Activated CD8-positive, alpha-beta T cell treated with anti-CD3 and anti-CD28 coated beads, Interleukin-2, amount 10 ng/mL, durations not matched to agents 7 days and 5 days (primary cell): ENCODE measurements at regions not wholly inside any gene's neighbourhood (a gene's known extent, or its start where the extent isn't known, plus 50 kb on each side); places are given as distances from the start of the nearest gene placed in this dataset.
"Not testable (repeated sequence)": the region's sequence is repeated elsewhere in the genome, so short reads cannot be mapped to it uniquely, and the experiment has no call there.

Experiments
- ATAC-seq: fragments of 150-1000 bp; cut with Tn5 transposase; one replicate; pipeline ENCODE4 v1.10.0; 2021; ENCODE audit warnings: moderate library complexity
- CTCF ChIA-PET: fragments of 350-600 bp; sonication (Branson Sonifier 250); formaldehyde crosslinking; loops from one replicate; lab custom pipeline; 2021; ENCODE audit warnings: antibody characterized with exemption; lab: Charles Lee
- POLR2A ChIA-PET: fragments of 350-600 bp; sonication (Branson Sonifier 250); formaldehyde crosslinking; loops from one replicate; lab custom pipeline; 2021; ENCODE audit warnings: antibody characterized with exemption; lab: Charles Lee
- DNase-seq: peaks from one replicate; pipeline ENCODE4 v3.0.0-alpha.2; 2020
- H3K27ac Mint-ChIP-seq: one replicate; pipeline ENCODE4 v1.8.0; 2021; ENCODE audit warnings: mild to moderate bottlenecking, mixed read lengths
- H3K27me3 Mint-ChIP-seq: one replicate; pipeline ENCODE4 v1.8.0; 2021; ENCODE audit warnings: low read depth, mixed read lengths
- H3K36me3 Mint-ChIP-seq: one replicate; pipeline ENCODE4 v1.8.0; 2021; ENCODE audit warnings: low read depth, mixed read lengths
- H3K4me1 Mint-ChIP-seq: one replicate; pipeline ENCODE4 v1.8.0; 2021; ENCODE audit warnings: low read depth, mixed read lengths
- H3K4me3 Mint-ChIP-seq: one replicate; pipeline ENCODE4 v1.8.0; 2021; ENCODE audit warnings: mild to moderate bottlenecking, mixed read lengths
- H3K9me3 Mint-ChIP-seq: one replicate; pipeline ENCODE4 v1.8.0; 2022; ENCODE audit warnings: mixed read lengths; ENCODE audit not compliant: insufficient read depth

GRCh38 chr5:144594234-144594633 lies 423.6 kb downstream of the KCTD16 start:
- H3K36me3 Mint-ChIP-seq, CTCF ChIA-PET, POLR2A ChIA-PET, H3K4me3 Mint-ChIP-seq, H3K27ac Mint-ChIP-seq, DNase-seq, H3K4me1 Mint-ChIP-seq, H3K27me3 Mint-ChIP-seq, H3K9me3 Mint-ChIP-seq, ATAC-seq: not testable (repeated sequence)

- POLR2A ChIA-PET = no interaction called here
- no peak overlapping the region for H3K27ac Mint-ChIP-seq
Observed at GRCh38 chr5:144585681-144586080, 415.0 kb downstream of the KCTD16 start.

GRCh38 chr5:144583541-144584449 lies 413.1 kb downstream of the KCTD16 start:
- ATAC-seq (no peak), DNase-seq (no peak)
- H3K27me3 Mint-ChIP-seq = no peaks in the 10 kb centered on the region
- no peak overlapping the region for H3K4me3 Mint-ChIP-seq
- no peak overlapping the region for H3K27ac Mint-ChIP-seq
- peaks cover 4% of the 10 kb centered on the region for H3K9me3 Mint-ChIP-seq
- ChIA-PET CTCF (no interaction called here), POLR2A (no interaction called here)
- H3K36me3 Mint-ChIP-seq = no peaks in the 10 kb centered on the region
- H3K4me1 Mint-ChIP-seq = no peaks in the 10 kb centered on the region

More at GRCh38 chr5:144585681-144586080, 415.0 kb downstream of the KCTD16 start:
- peaks cover 4% of the 10 kb centered on the region for H3K9me3 Mint-ChIP-seq
- no peak for DNase-seq
- no peak overlapping the region for H3K4me3 Mint-ChIP-seq
- H3K27me3 Mint-ChIP-seq = no peaks in the 10 kb centered on the region
- CTCF ChIA-PET = no interaction called here
- no peaks in the 10 kb centered on the region for H3K4me1 Mint-ChIP-seq
- ATAC-seq = no peak
- no peaks in the 10 kb centered on the region for H3K36me3 Mint-ChIP-seq

GRCh38 chr5:144582066-144582465 lies 411.4 kb downstream of the KCTD16 start:
- H3K4me3 Mint-ChIP-seq = no peak overlapping the region
- H3K9me3 Mint-ChIP-seq = peaks cover 4% of the 10 kb centered on the region
- no peak overlapping the region for H3K27ac Mint-ChIP-seq
- H3K36me3 Mint-ChIP-seq = no peaks in the 10 kb centered on the region
- ChIA-PET CTCF (no interaction called here), POLR2A (no interaction called here)
- ATAC-seq = no peak
- DNase-seq = no peak
- no peaks in the 10 kb centered on the region for H3K27me3 Mint-ChIP-seq
- H3K4me1 Mint-ChIP-seq = no peaks in the 10 kb centered on the region

- Mint-ChIP-seq H3K4me3 (no peak overlapping the region), H3K36me3 (no peaks in the 10 kb centered on the region)
- CTCF ChIA-PET = no interaction called here
Observed at GRCh38 chr5:144581044-144581443, 410.4 kb downstream of the KCTD16 start.

GRCh38 chr5:144577676-144578075 lies 407.0 kb downstream of the KCTD16 start:
- H3K27me3 Mint-ChIP-seq = no peaks in the 10 kb centered on the region
- H3K4me3 Mint-ChIP-seq = no peak overlapping the region
- ChIA-PET POLR2A (no interaction called here), CTCF (no interaction called here)
- no peak overlapping the region for H3K27ac Mint-ChIP-seq
- H3K36me3 Mint-ChIP-seq = no peaks in the 10 kb centered on the region
- ATAC-seq (no peak), DNase-seq (no peak)
- peaks cover 4% of the 10 kb centered on the region for H3K9me3 Mint-ChIP-seq
- no peaks in the 10 kb centered on the region for H3K4me1 Mint-ChIP-seq

More at GRCh38 chr5:144581044-144581443, 410.4 kb downstream of the KCTD16 start:
- ATAC-seq (no peak), DNase-seq (no peak)
- no peaks in the 10 kb centered on the region for H3K27me3 Mint-ChIP-seq
- H3K27ac Mint-ChIP-seq = no peak overlapping the region
- peaks cover 4% of the 10 kb centered on the region for H3K9me3 Mint-ChIP-seq
- H3K4me1 Mint-ChIP-seq = no peaks in the 10 kb centered on the region
- POLR2A ChIA-PET = no interaction called here

GRCh38 chr5:144575736-144576135 lies 405.1 kb downstream of the KCTD16 start:
- no peaks in the 10 kb centered on the region for H3K27me3 Mint-ChIP-seq
- no peaks in the 10 kb centered on the region for H3K36me3 Mint-ChIP-seq
- peaks cover 6% of the 10 kb centered on the region for H3K9me3 Mint-ChIP-seq
- ATAC-seq (no peak), DNase-seq (no peak)
- no peak overlapping the region for H3K27ac Mint-ChIP-seq
- ChIA-PET CTCF (no interaction called here), POLR2A (no interaction called here)
- H3K4me3 Mint-ChIP-seq = no peak overlapping the region
- H3K4me1 Mint-ChIP-seq = no peaks in the 10 kb centered on the region

- H3K27me3 Mint-ChIP-seq = no peaks in the 10 kb centered on the region
Observed at GRCh38 chr5:144567421-144567780, 396.7 kb downstream of the KCTD16 start.

GRCh38 chr5:144566747-144567420 lies 396.2 kb downstream of the KCTD16 start:
- DNase-seq (no peak), ATAC-seq (no peak)
- Mint-ChIP-seq H3K9me3 (peaks cover 21% of the 10 kb centered on the region), H3K27me3 (no peaks in the 10 kb centered on the region), H3K27ac (no peak overlapping the region), H3K4me3 (no peak overlapping the region), H3K36me3 (no peaks in the 10 kb centered on the region), H3K4me1 (no peaks in the 10 kb centered on the region)
- POLR2A ChIA-PET = no interaction called here
- CTCF ChIA-PET = no interaction called here

More at GRCh38 chr5:144567421-144567780, 396.7 kb downstream of the KCTD16 start:
- Mint-ChIP-seq H3K36me3 (no peaks in the 10 kb centered on the region), H3K27ac (no peak overlapping the region), H3K4me3 (no peak overlapping the region), H3K9me3 (peaks cover 21% of the 10 kb centered on the region), H3K4me1 (no peaks in the 10 kb centered on the region)
- CTCF ChIA-PET = no interaction called here
- no peak for ATAC-seq
- DNase-seq = no peak
- POLR2A ChIA-PET = no interaction called here

- no peak overlapping the region for H3K4me3 Mint-ChIP-seq
- no peaks in the 10 kb centered on the region for H3K27me3 Mint-ChIP-seq
- no peaks in the 10 kb centered on the region for H3K36me3 Mint-ChIP-seq
- POLR2A ChIA-PET = no interaction called here
- DNase-seq (no peak), ATAC-seq (no peak)
- H3K27ac Mint-ChIP-seq = no peak overlapping the region
- CTCF ChIA-PET = no interaction called here
- H3K9me3 Mint-ChIP-seq = peaks cover 9% of the 10 kb centered on the region
- no peaks in the 10 kb centered on the region for H3K4me1 Mint-ChIP-seq
Observed at GRCh38 chr5:144549580-144549979, 378.9 kb downstream of the KCTD16 start.

- ChIA-PET CTCF (no interaction called here), POLR2A (no interaction called here)
- ATAC-seq = no peak
- H3K9me3 Mint-ChIP-seq = peaks cover 9% of the 10 kb centered on the region
- H3K27me3 Mint-ChIP-seq = no peaks in the 10 kb centered on the region
- no peaks in the 10 kb centered on the region for H3K36me3 Mint-ChIP-seq
- H3K4me1 Mint-ChIP-seq = no peaks in the 10 kb centered on the region
- H3K27ac Mint-ChIP-seq = no peak overlapping the region
- no peak for DNase-seq
- no peak overlapping the region for H3K4me3 Mint-ChIP-seq
Observed at GRCh38 chr5:144548936-144549335, 378.3 kb downstream of the KCTD16 start.

- Mint-ChIP-seq H3K27me3 (no peaks in the 10 kb centered on the region), H3K4me3 (no peak overlapping the region), H3K36me3 (no peaks in the 10 kb centered on the region), H3K9me3 (peaks cover 9% of the 10 kb centered on the region), H3K27ac (no peak overlapping the region), H3K4me1 (no peaks in the 10 kb centered on the region)
- DNase-seq (no peak), ATAC-seq (no peak)
- ChIA-PET POLR2A (no interaction called here), CTCF (no interaction called here)
Observed at GRCh38 chr5:144547098-144547499, 376.4 kb downstream of the KCTD16 start.
